NB4 (cell line): ENCODE measurements at regions not wholly inside any gene's neighbourhood (a gene's known extent, or its start where the extent isn't known, plus 50 kb on each side); places are given as distances from the start of the nearest gene placed in this dataset.

Source experiments
- MAX ChIP-seq: IDR thresholded peaks from 2 replicates; pipeline ENCODE4 v1.6.1; 2011; ENCODE audit warnings: low read depth, low read length
- MYC ChIP-seq: IDR thresholded peaks from 2 replicates; pipeline ENCODE4 v1.6.1; 2011; ENCODE audit warnings: low read depth, low read length
- POLR2A ChIP-seq: IDR thresholded peaks from 2 replicates; pipeline ENCODE4 v1.6.1; 2011; ENCODE audit warnings: mild to moderate bottlenecking; ENCODE audit not compliant: insufficient read length; ENCODE audit errors: extremely low read depth
- TF ChIP-seq, protein P1 (sequence below): IDR thresholded peaks from one replicate; pipeline ENCODE4 v1.5.1; 2012; ENCODE audit warnings: low read depth, low read length

DNA sequence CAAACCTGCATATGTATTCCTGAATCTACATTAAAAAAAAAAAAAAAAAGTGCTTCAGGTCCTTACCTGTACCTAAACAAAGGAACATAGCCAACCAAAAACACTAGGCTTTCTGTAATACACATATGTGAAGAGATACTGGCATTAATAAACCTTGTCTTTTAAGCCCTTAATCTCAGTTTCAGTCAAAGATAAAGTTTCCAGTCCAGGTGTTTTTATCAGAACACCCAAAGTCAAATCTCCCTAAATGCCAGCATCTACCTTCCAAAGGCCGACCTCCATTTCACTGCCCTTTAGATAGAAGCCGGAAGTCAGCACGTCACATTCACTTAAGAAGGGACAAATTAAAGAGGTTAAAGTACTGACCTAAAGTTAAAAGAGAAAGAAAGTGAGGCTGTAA is 79.8 kb upstream of the NEBL start:
- TF ChIP-seq POLR2A (no peak), MAX (no peak), MYC (no peak)
- TF ChIP-seq, protein P1, sequence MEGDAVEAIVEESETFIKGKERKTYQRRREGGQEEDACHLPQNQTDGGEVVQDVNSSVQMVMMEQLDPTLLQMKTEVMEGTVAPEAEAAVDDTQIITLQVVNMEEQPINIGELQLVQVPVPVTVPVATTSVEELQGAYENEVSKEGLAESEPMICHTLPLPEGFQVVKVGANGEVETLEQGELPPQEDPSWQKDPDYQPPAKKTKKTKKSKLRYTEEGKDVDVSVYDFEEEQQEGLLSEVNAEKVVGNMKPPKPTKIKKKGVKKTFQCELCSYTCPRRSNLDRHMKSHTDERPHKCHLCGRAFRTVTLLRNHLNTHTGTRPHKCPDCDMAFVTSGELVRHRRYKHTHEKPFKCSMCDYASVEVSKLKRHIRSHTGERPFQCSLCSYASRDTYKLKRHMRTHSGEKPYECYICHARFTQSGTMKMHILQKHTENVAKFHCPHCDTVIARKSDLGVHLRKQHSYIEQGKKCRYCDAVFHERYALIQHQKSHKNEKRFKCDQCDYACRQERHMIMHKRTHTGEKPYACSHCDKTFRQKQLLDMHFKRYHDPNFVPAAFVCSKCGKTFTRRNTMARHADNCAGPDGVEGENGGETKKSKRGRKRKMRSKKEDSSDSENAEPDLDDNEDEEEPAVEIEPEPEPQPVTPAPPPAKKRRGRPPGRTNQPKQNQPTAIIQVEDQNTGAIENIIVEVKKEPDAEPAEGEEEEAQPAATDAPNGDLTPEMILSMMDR = no peak
